Right lobe of liver (tissue), 6 donors: ENCODE measurements at regions not wholly inside any gene's neighbourhood (a gene's known extent, or its start where the extent isn't known, plus 50 kb on each side); places are given as distances from the start of the nearest gene placed in this dataset.

Experiments used
- ATAC-seq, 4 donors: fragments of 200-7000 bp; cut with Tn5 transposase; one replicate each; pipeline ENCODE4 v1.9.1; 2020; ENCODE audit warnings: mild to moderate bottlenecking in 4 of 4, moderate library complexity in 4 of 4
- DNase-seq, 3 donors: peaks; one replicate each; pipeline ENCODE4 v3.0.0-alpha.2; 2020
- H3K27ac ChIP-seq, 3 donors: fragments of 200-600 bp; one replicate each; pipeline ENCODE4 v1.8.0; 2022
- H3K27me3 ChIP-seq, 2 donors: fragments of 200-600 bp; one replicate each; pipeline ENCODE4 v1.8.0; 2022
- H3K36me3 ChIP-seq, 4 donors: fragments of 200-600 bp; sonication (generic) in 1 of 4; one replicate each; pipeline versions ENCODE4 v1.5.1 to v1.8.0; 2017 to 2022; ENCODE audit warnings: control low read depth in 1 of 4
- H3K4me1 ChIP-seq, 4 donors: fragments of 200-600 bp; sonication (generic) in 1 of 4; one replicate each; pipeline versions ENCODE4 v1.5.1 to v1.8.0; 2017 to 2022; ENCODE audit warnings: control low read depth in 1 of 4
- H3K4me3 ChIP-seq, 3 donors: fragments of 200-600 bp; one replicate each; pipeline ENCODE4 v1.8.0; 2022
- H3K9me3 ChIP-seq, 4 donors: fragments of 200-600 bp; sonication (generic) in 1 of 4; one replicate each; pipeline versions ENCODE4 v1.5.1 to v1.8.0; 2017 to 2022; ENCODE audit warnings: control low read depth in 1 of 4
- POLR2A ChIP-seq: fragments of 450-650 bp; IDR thresholded peaks from one replicate; pipeline ENCODE4 v1.6.1; 2017; ENCODE audit warnings: antibody characterized with exemption, mild to moderate bottlenecking
- WGBS: methylation state at CpG from one replicate; pipeline ENCODE4 v1.1.6; 2018; ENCODE audit warnings: low coverage, low lambda C conversion rate; ENCODE audit not compliant: insufficient coverage; ENCODE audit errors: missing lambda C conversion rate; 5-methylcytosine and 5-hydroxymethylcytosine counted together
- intact Hi-C, 2 donors: fragments of 100-400 bp; cut with DNase I; formaldehyde crosslinking; loops; one replicate each; pipeline versions ENCODE4 v1.11.2 to v1.14.1; 2022
- TF ChIP-seq, protein P1 (sequence below), 4 donors: fragments of 200-600 bp in 3 of 4; fragments of 450-650 bp in 1 of 4; IDR thresholded peaks; one replicate each; pipeline versions ENCODE4 v1.5.1 to v1.8.0; 2016 to 2022; ENCODE audit warnings: antibody characterized with exemption in 4 of 4, mild to moderate bottlenecking in 2 of 4
- donor health status: DM: no; HTN: yes; CAD: no.
- donor health status: DM: no; HTN: no; CAD: no.
- donor health status: DM: no; HTN: no; CAD: no.
- donor health status: DM: no; HTN: yes; CAD: no.
- donor health status: DM: no; HTN: yes; CAD: no.

- intact Hi-C loops = no loop called here
- no peak for ATAC-seq
- no peaks in the 10 kb centered on the region for H3K27me3 ChIP-seq
Measured at GRCh38 chr2:234401426-234401825, 95.5 kb downstream of the ARL4C start.

DNA sequence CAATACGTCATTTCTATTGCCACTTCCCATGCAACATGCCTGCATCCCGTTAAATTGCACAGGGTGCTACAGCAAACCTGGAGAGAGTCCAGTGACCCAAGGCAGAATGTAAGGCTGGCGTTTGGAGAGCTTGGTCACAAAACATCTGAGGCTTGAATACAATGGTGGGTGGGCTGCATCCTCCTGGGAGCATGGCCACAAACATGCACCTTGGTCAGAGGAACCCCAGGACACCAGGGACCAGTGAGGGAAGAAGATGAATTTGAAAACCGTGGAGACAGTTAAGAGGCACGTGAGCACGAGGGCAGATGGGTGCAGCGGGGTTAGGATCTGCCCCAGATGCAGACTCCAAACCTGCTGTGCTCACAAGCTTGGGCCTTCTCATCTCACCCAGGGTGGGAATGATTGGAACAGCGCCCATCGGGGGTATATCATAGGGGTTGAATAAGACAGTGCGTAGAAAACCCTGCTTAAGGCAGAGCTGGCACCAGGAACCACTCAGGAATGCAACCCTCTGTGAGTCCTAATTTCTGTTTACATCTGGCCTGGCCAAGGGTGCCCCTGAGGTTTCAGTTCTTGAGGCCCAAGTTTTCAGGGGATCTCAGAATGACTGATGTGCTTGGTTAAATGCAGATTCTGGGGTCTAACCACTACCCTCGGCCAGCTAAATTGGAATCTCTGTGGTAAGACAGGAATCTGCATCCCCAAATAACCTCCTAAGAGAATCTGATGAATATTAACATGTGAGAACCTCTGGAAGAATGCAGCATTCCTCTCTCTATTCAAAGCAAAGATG, 97.2 kb downstream of the ARL4C start:
- no peak for DNase-seq
- intact Hi-C loops = no loop called here
- no peaks in the 10 kb centered on the region for H3K4me1 ChIP-seq
- H3K36me3 ChIP-seq = no peaks in the 10 kb centered on the region
- H3K4me3 ChIP-seq = no peak overlapping the region
- no peaks in the 10 kb centered on the region for H3K9me3 ChIP-seq
- no peak for ATAC-seq
- no peak for TF ChIP-seq POLR2A
- TF ChIP-seq, protein P1, sequence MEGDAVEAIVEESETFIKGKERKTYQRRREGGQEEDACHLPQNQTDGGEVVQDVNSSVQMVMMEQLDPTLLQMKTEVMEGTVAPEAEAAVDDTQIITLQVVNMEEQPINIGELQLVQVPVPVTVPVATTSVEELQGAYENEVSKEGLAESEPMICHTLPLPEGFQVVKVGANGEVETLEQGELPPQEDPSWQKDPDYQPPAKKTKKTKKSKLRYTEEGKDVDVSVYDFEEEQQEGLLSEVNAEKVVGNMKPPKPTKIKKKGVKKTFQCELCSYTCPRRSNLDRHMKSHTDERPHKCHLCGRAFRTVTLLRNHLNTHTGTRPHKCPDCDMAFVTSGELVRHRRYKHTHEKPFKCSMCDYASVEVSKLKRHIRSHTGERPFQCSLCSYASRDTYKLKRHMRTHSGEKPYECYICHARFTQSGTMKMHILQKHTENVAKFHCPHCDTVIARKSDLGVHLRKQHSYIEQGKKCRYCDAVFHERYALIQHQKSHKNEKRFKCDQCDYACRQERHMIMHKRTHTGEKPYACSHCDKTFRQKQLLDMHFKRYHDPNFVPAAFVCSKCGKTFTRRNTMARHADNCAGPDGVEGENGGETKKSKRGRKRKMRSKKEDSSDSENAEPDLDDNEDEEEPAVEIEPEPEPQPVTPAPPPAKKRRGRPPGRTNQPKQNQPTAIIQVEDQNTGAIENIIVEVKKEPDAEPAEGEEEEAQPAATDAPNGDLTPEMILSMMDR (IDR thresholded peaks at IDR 0.05) = no peak
- no peak overlapping the region for H3K27ac ChIP-seq
- 66% methylated on average over 8 of the region's 11 CpGs for WGBS
- no peaks in the 10 kb centered on the region for H3K27me3 ChIP-seq

More at GRCh38 chr2:234401426-234401825, 95.5 kb downstream of the ARL4C start:
- Histone ChIP-seq H3K4me1 (no peaks in the 10 kb centered on the region), H3K36me3 (no peaks in the 10 kb centered on the region), H3K27ac (no peak overlapping the region), H3K9me3 (no peaks in the 10 kb centered on the region), H3K4me3 (no peak overlapping the region)
- no peak for TF ChIP-seq POLR2A
- TF ChIP-seq, protein P1 (IDR thresholded peaks at IDR 0.05) = no peak
- 60% methylated on average over 2 of the region's 2 CpGs for WGBS
- no peak for DNase-seq

DNA sequence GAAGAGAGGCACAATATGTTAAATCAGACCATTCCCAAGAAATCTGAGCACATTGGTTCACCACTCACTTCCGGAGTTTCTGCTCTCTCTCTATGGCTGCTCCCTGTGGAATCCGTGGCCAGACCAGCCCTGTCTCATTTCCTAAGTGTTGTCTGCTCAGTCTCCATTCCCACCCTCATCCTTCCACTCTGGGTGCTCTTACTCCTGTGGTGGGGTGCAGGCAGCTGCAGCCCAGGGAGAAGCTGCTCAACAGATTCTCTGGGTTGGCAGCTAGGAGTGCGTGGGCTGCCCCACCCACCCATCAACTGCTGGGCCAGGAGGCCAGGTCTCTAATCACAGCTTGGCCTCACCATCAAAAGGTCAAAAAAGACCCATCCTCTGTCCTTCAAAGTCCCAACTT, 98.3 kb downstream of the ARL4C start:
- H3K27ac ChIP-seq = no peak overlapping the region
- H3K27me3 ChIP-seq = no peaks in the 10 kb centered on the region
- H3K9me3 ChIP-seq = no peaks in the 10 kb centered on the region
- WGBS = 83% methylated on average over 2 of the region's 3 CpGs
- no peak for DNase-seq
- H3K4me3 ChIP-seq = no peak overlapping the region
- no peaks in the 10 kb centered on the region for H3K4me1 ChIP-seq
- TF ChIP-seq, protein P1 (IDR thresholded peaks at IDR 0.05) = no peak
- TF ChIP-seq POLR2A = no peak
- intact Hi-C loops = no loop called here
- H3K36me3 ChIP-seq = no peaks in the 10 kb centered on the region
- no peak for ATAC-seq

DNA sequence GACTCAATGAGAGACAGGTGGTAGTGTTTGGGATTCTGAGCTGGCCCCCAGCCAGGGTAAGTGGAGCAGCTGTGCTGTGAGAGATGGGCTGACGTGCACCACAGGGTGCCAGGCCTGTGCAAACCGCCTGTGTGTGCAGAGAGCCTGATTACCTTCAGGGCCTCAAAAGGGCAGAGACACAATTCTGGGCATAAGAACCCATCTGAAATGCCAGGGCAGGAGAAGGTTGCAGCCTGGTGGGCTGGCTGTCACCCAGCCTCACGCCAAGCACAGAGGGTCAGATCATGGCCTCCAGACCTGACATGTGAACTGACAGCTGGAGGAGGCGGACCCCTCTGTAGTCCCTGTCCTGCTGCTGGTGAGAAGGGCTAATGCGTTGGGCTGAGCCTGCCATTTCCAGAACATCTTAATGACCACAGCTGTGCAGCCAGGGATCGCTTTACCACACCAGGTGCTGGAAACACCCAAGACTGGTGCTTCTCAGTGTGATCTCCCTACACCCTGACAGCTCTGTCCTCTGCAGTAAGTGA, 100.9 kb downstream of the ARL4C start:
- WGBS = 43% methylated on average over 2 of the region's 6 CpGs
- Histone ChIP-seq H3K27ac (no peak overlapping the region), H3K9me3 (no peaks in the 10 kb centered on the region), H3K36me3 (no peaks in the 10 kb centered on the region), H3K27me3 (no peaks in the 10 kb centered on the region), H3K4me1 (no peaks in the 10 kb centered on the region), H3K4me3 (no peak overlapping the region)
- DNase-seq (no peak), ATAC-seq (no peak)
- no peak for TF ChIP-seq POLR2A
- TF ChIP-seq, protein P1 (IDR thresholded peaks at IDR 0.05) = no peak
- intact Hi-C loops = no loop called here
